ENCODE measurements at regions not wholly inside any gene's neighbourhood (a gene's known extent, or its start where the extent isn't known, plus 50 kb on each side); places are given as distances from the start of the nearest gene placed in this dataset.

DNA sequence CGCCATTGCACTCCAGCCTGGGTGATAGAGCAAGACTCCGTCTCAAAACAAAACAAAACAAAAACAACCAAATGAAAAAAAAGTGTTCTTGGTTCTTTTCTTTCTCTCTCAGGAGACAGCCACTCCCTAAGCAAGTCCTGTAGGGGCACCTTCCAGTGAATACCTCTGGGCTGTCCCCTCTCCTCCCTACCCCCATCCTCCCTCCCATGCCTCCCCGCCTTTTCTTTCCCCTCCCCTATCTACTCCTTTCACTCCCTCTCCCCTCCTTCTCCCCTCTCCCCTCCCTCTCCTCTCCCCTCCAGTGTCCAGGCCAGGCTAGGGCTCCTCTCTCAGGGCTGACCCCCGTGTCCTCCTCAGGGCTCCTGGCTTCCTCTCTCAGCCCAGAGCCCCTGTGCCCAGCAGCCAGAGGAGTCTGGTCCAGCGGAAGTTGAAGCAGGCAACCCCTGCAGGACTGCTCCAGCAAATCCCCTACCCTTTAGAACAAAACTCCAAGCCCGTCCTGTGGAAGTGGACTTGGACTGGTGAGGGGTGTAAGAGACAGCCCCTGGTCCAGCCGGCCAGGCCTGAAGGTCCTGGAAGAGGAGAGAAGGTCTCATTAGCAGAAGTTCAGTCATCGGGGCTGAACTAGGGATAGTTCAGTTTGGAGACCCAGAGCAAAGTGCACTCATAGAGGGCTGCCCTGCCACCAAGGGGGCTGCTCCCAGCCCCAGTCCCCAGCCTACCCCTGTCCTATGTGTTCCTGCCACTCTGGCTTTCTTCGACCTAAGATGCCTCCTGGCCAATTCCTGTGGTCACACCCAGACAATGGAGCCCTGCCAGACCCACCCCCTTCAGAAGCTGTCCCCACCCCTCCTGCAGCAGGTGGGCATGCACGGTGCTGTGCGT lies 79.8 kb upstream of the IQSEC1 start:
- DNase-seq (ENCODE audit: low spot score), result no peak

DNA sequence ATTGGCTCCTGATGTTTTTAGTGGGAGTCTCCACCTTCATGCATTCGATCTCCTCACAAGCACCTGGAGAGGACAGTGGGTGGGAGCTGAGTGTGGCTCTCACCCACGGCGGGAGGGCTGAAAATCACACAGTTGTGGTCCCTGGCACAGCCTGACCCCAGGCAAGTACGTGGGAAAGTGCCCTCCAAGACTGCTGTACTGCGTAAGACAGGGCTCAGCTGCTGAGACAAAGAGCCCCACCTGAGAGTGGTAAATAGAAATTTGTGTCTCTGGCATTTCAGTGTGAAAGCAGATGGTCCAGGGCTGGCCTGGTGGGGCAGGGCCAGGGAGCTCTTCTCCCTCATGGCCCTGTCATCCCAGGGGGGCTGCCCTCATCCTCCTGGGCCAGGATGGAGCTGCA lies 77.4 kb upstream of the IQSEC1 start:
- no peak for DNase-seq (ENCODE audit: low spot score)

DNA sequence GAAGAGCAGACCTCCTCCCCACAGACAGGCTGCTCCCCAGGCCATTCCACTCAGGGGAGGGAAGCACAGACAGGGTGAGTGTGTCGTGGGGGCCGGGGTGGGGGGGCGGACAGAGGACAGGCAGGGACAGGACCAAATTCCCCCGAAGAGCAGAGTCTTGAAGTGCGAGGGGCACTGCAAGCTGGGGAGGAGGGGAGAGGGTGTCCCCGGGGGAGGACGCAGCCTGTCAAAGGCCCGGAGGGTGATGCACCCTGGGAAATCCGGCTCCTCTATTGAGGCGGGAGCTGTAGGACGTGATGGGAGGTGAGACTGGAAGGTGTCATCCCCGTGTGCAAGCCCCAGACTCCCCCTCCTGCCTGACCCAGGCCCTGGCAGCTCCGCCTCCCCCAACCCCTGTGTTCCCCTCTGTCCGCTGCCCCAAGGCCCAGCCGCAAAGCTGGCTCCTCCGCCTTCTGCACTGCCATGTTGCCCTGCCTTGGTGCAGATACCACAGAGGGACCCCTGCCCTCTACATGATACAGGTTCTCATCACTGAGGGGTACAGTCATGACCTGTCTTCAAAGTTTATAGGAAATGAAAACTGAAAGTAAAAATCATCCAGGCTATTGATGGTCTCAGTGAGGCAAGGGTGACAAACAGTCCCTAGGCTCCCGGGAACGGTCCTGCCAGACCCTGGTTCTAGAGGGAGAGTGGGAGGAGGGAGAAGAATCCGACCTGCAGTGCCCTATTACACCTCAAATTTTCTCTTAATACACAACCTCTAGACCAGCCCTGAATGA lies 76.3 kb upstream of the IQSEC1 start:
- no peak for DNase-seq (ENCODE audit: low spot score)

DNA sequence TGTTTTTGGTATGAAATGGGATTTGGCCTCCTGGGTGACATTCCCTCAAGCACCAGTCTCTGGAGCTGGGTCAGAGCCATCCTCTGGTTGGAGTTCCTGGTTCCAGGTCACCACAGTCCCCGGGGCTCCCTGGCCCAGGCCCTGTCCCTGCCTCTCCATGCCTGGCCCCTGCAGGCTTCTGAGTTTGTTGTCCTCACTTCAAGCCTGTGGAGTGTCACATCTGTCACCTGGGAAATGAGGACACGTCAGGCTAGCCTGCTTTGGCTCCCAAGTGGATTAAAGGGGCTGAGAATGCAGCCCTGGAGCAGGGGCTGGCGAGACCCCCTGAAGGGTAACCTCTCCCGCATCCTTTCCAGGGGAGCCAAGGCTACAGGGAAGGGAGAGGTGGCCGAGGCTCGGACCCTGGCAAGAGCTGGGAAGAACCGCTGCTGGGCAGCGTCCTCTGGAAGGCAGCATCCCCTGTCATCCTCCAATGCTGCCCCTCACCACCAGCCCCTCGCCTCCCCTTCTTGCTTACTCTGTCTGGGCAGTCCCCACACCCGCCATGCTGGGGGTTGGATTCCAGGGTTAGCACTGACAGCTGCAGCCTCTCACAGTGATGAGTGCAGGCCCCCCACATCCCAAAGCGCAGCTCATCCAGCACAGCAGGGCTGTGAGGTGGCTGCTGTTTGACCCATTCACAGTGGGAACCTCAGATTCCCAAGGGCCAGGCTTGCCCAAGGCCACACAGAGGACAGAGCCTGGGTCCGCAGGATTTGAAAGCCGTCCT lies 75.5 kb upstream of the IQSEC1 start:
- no peak for DNase-seq (ENCODE audit: low spot score)

DNA sequence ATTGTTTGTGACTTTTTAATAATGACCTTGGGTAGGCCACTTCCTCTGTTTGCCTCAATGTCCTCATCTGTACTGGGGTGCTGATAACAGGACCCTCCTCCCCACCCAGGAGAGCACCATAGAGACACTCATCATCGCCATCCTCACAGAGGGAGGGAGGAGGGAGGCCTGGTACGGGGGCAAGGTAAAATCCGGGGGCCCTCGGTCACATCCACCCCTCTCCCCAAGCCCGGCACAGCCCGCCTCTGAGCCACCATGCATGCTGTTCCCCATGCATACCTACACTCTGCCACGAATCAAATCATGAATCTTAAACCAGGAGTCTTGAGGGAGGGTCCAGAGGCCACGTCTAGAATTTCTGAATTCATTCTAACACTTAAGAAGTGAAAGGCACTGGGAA lies 74.9 kb upstream of the IQSEC1 start:
- DNase-seq (ENCODE audit: low spot score), result no peak

DNA sequence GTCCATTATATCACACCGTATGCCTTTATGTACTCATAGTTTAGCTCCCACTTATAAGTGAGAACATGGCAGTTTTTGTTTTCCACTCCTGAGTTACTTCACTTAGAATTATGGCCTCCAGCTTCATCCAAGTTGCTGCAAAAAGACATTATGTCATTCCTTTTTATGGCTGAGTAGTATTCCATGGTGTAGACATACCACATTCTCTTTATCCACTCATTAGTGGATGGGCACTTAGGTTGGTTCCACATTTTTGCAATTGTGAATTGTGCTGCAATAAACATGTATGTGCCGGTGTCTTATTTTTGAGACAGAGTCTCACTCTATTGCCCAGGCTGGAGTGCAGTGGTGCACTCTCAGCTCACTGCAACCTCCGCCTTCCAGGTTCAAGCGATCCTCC lies 74.1 kb upstream of the IQSEC1 start:
- DNase-seq (ENCODE audit: low spot score), result no peak

DNA sequence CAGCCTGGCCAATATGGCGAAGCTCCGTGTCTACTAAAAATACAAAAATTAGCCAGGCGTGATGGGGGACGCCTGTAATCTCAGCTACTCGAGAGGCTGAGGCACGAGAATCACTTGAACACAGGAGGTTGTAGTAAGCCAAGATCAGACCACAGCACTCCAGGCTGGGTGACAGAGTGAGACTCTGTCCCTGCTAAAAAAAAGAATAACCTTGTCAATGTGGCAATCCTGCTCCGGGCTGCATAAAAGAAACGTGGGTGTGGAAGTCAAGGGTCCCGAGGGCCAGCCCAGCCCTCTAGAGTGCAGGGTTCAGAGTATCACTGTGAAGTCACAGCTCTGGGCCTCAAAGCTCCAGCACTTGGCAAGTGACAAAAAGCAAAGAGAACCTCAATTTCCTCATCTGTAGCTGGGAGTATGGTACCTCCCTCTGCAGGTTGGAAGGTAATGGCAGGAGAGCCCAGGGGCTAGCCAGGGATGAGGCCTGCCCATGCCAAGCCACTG lies 73.5 kb upstream of the IQSEC1 start:
- no peak for DNase-seq (ENCODE audit: low spot score)

DNA sequence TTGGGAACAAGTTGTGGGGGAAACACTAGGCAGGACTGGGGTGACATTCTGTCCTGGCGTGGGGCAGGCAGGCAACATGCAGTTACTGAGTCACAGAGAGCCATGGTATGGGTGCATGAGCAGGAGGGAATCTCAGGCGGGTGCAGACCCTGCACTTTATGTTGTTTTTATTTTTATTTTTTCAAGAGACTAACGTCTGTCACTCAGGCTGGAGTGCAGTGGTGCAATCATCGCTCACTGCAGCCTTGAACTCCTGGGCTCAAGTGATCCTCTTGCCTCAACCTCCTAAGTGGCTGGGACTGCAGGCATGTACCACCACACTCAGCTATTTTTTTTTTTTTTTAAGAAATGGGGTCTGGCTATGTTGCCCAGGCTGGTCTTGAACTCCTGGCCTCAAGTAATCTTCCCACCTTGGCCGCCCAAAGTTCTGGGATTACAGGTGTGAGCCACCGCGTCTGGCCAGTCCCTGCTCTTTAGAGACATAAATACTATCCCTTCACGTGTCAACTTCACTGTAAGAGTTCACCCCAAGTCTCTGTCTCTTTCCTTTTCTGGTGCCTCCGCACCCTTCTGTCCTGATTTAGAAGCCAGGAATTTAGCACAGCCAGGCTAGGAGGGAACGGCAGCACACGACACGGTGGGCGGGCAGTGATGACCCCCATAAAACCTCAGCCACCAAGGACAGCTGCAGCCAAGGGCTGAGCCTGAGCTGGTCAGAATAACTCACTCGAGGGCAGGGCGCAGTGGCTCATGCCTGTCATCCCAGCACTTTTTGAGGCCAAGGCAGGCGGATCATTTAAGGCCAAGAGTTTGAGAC lies 72.8 kb upstream of the IQSEC1 start:
- no peak for DNase-seq (ENCODE audit: low spot score)

DNA sequence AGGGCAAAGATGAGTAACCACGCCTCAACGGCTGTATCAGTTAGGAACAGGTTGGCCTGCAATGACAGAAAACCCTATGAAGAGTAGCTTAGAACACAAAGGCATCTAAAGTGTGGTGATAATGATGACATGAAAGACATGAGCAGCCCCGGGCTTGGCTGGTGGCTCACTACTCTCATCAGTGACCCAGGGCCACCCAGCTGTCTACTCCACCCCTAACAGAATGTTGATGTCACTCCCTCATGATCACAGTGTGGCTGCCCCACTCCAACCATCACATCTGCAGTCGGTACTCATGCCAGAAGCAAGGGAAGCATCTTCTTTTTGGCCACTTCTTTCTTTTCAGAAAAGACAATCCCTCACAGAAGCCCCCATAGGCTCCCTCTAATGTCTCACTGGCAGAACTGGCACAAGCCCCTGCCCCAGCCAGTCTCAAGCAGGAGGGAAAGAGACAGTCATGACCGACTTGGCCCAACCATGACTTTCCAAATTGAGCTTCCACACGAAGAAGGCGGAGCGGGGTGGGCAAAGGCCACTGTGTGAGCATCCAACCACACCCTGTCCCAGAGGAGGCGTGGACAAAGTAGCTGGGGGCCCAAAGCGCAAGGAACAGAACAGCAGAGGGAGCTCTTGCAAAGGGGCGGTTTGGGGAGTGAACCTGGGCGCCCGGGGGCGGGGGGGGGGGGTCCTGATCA lies 72.0 kb upstream of the IQSEC1 start:
- peak; percentile 22 for DNase-seq (ENCODE audit: low spot score)

DNA sequence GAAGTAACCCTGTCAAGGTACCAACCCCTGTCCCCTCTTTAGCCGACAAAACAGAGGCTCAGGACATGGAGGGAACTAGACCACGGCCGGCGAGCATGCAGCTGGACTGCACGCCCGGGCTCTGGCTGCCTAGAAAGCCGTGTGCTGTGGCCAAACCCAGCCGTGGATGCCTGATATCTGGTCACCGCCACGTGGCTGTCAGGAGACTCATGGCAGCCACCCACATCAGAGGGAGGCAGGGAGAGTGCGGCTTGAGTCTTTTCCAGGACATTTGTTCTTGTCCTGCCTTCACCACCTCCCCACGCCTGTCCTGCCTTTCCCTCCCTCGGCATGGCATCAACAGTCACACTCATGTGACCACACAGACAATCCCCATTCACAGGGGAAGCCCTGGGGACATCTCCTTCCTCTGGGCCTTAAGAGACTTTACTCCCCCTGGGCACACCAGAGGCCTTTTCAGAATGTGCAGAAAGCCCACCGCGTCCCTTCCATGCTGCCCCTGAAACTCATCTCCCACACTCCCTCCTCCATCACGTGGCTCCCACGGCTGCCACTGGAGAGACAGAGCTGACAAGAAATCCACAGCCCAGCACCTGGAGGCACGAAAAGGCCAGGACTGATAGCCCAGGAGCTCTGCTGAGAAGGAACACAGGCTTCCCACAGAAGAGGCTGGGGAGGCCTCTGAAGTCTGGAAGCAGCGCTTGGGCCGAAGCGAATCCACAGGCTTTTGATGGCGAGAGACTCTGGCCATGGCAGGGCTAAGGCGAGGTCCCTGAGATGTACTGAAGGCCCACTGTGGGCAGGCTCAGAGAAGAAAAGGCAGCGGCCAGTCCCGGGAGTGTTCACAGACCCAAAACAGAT lies 71.2 kb upstream of the IQSEC1 start:
- no peak for DNase-seq (ENCODE audit: low spot score)

DNA sequence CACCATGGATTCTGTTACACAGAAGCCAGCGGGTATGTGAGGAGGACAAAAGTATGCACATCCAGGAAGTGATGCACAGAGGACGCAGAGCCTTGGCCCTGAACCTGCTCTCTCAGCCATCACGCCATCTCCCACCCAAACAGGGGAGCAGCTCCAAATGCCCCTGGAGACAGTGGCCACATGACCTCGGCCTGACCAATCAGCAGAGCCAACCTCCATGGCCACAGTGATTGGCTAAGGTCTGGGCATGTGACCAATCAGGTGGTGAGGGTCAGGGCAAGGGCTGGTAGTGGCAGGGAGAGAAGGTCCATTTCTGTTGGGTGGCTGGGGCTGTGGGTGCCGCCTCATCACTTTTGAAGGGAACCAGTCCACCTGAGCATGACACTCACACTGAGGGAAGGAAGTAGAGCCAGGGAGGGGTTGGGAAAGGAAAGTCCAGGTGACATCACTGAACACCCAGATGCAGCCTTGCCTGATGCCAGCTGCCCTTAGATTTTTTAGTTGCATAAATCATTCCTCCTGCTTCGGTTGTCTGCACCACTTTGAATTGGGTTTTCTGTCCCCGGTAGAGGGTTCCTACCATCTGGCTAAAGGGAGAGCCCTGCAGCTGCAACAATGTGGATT lies 70.3 kb upstream of the IQSEC1 start:
- peak; percentile 28 for DNase-seq (ENCODE audit: low spot score)

DNA sequence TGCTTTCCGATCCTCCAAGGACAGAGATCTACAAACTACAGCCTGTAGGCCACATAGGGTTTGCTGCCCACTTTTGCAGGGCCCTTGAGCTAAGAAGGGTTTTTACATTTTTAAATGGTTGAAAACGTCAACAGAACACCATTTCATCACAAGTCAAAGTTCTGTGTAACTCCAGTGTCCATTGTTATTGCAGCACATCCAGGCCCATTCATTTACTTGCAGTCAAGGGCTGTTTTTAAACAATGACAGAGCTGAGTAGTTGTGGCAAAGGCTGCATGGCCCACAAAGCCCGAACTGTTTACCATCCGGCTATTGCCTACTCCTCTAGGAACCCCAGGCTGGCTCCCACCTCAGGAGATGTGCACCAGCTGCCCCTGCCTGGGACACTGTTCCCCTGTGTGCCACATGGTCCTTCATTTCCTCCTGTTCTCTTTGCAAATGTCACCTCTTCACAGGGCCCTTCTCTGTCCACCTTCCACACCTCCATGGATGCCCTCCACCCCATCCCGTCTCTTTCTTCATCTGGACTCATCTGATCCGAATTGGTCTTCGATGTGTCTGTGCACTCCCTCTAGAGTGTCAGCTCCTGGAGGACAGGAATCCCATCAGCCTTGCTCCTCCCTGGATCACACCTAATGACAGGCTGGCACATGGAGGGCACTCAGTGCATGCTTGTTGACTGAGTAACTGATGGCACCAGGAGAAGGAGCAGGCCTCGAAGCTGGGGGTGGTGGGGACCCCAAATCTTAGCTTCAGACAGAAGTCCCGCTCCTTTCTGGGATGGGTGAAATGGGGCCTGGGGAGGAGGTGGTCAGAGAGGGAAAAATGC lies 69.5 kb upstream of the IQSEC1 start:
- DNase-seq (ENCODE audit: low spot score), result no peak

DNA sequence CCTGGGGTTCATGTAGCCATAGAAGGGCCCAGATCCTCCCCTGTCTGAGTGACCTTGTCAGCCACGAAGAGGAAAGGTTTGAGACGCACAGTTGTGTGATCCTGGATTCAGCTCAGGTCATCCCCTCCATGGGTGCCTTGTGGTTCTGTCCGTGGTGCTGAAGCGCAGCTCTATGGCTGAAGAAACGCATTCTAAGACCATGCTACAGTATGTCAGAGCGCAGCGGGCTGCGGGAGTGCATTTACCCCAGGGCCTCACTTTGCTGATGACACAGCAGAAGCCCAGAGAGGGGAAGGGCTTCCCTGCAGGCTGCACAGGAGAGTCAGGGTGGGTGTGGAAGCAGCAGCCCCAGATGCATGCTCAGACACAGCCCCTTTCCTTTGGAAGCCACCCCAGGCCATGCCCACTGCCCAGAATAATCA lies 68.8 kb upstream of the IQSEC1 start:
- peak; percentile 58 for DNase-seq (ENCODE audit: low spot score)

DNA sequence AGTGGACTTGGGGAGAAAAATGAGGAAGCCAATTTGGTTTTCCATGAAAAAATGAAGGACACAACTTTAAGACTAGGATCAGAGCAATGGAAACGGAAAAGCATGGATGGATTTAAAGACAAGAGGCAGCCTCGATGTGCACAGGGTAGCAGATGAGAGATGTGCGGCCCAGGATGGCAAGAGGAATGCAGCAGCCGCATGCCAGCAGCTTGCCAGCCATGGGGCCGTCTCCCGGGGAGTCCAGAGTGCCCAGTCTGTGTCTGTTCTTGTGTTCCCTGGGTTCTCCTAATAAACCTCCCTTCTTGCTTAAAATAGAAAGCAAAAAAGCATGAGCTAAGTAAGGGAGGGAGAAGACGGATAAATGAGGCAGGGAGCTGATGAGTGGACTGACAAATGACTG lies 68.0 kb upstream of the IQSEC1 start:
- DNase-seq (ENCODE audit: low spot score), result no peak

DNA sequence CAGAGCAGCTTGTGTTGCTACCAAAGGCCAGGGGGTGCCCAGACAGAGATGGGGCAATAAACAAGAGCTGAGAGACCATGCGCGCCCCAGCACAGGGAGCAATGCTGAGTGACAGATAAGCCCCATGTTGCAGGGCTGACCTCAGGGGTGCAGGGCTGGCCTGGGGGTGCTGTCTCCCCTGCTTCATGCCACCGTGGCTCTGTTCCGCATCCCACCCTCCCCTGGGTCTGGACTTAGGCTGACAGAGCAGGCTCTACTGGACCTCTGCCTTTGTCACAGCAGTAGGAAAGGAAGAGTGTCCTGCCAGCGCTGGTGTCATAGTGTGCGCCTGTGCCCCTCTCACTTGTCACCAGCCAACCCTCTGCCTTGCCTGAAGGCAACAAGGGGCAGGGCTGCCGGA lies 67.4 kb upstream of the IQSEC1 start:
- DNase-seq (ENCODE audit: low spot score), result no peak

DNA sequence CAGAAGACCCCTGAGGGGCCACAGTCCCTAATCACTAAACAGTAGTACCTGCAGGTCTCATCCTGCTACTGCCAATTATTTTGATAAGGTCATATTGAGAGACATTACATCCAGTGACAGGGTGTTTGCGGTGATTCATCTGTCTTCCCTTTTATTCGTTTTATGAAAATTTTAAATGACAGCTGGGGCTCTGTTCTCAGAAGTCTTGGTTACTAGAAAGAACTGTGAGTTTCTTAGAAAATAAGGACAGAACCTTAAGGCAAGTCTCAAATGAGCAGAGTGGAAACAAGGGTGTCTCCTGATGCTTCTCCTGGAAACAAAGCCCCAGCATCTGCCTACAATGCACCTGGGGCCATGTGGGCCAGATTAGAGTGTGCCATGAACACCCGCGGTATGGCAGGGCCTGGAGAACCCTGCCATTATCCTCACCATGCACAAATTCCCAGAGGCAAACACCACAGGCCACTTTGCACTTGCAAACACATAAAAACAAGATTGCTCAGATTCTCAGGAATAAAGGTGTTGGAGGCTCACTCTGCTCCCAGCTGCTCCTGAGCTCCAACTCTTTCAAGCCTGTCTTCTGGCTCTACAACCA lies 66.3 kb upstream of the IQSEC1 start:
- DNase-seq (ENCODE audit: low spot score), result no peak

DNA sequence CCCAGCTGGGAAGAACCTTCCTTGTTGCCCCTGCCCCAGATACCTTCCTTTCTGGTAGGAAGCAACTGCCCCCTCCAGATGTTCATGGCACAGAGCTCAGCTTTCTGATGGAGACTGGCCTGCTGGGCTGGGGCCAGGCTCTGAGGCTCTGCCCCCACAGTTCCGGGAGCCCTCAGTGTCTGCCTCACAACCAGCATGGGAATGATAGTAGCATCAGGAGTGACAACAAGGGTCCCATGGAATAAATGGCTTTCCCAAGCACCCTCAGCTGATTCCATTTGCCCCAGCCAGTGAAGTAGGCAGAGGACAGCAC lies 65.6 kb upstream of the IQSEC1 start:
- no peak for DNase-seq (ENCODE audit: low spot score)
